ENCODE measurements at regions not wholly inside any gene's neighbourhood (a gene's known extent, or its start where the extent isn't known, plus 50 kb on each side); places are given as distances from the start of the nearest gene placed in this dataset.
A peak's percentile ranks its signal among the peaks of the same experiment; 100 is the strongest.

DNA sequence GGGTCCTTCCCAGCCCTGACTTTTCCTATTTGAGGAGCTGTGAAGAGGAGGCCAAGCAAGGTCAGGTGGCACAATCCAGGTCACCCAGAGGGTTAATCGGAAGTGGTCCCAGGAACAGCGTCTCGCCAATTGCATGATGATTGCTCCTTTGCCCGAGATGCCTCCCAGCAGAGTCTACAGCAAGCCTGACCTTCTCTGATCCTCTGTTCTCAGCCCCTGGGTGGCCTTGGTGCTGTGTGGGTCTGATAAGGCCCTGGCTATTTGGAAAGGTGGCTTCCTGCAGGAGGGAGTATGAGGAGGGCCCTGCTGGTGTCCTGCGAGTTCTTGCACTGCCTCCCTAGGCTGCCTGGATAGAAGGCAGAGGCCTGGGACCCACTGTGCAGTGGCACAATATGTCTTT, 116.2 kb downstream of the FOXD2 start:
- no peak for DNase-seq

DNA sequence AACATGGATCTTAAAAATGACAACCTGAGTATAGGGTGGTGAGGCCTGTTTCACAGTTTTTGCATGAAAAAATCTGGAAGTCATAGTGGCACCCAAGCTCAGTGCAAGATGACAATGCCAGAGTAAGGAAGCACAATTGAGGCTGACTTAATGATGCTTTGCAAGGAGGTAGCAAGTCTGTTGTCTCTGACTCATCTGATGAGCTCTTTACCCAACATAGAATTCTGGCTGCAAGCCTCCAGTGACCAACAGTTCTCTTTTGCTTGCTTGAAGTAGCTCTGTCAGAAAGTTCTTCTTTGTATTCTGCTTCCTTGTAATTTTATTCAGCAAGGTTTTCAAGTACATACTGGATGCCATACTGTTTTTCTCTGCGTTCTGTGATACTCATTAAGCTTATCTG, 117.1 kb downstream of the FOXD2 start:
- DNase-seq: no peak

DNA sequence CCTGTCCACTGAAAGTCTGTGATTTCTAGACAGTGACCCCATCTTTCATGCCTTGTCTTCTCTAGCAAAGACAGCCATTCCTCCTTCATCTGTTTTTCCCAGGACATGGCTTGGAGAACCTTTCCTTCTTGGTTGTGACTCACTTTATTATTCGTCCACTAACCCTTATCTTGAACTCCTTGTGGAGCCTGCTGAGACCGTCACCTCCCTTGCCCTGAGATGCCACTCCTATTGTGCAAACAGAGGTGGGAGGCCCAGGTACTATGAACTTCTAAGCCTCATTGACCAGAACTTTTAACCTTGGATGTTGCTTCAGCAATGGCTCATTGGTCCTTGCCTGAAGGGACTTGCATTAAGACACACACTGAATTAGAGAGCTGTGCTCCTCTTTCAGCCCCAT, 117.5 kb downstream of the FOXD2 start:
- no peak for DNase-seq

DNA sequence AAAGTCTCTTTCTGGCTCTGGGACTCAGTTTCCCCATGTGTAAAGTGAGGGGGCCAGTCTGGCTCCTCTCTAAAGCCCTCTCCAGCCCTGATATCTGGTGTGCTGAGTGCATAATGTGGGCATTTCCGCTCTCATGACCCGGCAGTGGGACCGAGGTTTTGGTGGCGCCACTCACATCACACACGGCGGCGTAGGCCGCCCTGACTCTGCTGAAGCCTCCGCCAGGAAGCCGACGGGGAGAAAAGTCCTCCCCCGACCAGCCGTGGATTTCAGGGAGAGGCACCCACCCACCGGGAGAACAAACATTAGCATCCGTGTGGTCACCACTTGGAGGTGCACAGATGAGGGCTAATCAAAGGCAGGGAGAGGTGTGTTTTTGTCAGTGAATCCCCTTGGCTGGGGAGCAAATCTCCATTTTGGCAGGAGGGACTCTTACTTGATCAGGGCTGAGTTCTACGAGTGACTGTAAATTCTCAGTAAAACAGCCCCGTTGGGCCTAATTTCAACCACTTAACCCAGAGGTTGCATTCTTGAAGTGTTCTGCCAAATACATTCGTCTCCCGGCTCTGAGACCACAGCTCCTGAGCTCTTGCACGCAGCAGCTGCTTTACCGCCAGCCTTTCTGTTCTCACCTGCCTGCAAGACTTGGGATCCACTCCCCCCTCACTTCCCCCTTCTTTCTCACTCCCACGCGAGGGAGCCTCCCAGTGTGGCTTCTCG, 118.2 kb downstream of the FOXD2 start:
- no peak for DNase-seq

DNA sequence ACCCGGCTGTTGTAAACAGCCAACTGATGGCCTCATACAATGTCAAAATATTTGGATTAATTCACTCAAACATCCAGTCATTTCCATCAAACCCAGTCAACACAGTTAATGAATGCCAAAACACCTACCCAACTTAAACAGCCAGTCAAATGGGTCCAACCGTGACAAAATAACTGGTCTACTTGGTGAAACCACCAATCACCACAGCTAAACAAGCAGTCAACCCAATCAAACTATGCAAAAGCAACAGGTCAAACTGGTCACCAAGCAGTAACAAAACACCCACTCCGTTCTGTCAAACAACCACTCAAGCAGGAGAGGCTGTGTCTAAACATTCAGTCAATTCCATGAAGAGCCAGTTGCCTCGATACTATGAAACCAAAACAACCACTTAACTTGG, 119.2 kb downstream of the FOXD2 start:
- no peak for DNase-seq

DNA sequence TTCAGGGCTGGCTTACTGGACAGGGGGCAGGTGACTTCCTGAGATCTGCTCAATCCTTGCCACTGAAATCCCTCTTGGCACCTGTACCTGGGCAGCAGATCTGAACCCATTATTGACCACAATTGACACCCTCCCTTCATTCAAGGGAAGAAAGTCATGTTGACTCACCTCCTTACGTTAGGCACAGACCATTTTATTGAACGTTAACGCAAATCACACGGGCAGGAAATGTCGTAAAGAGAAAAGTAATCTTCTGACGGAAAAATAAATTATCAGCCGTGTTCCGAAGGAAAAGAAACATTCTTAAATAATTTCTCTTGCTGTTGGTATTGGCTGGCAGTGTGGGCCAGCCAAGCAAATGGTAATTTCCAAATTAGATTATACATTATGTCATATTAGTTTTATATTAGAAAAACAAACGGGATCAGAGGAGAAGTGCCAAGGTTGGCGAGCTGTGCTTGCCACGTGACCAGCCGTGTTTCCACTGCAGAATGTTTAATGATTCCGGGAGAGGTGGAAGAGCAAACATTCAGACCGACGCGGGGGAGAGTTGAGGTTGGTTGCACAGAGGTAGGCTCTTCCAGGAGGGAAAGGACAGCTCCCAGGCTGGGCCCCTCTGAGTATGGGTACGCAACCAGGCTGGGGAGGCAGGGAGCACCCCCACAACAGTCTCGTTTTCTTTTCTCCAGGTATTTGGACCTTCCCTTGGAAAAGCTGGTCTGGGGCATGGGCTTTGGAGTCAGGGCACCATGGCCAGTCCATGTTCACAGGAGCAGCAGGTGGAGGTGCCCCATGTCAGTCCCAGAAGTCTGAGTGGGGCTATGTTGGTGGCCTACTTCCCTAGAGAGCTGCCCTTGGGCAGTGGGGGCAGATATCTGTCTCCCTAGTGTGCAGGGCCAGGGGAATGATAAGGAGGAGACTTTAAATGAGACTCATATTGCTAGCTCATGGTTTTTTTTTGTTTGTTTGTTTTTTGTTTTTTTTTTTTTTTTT, 121.1 kb downstream of the FOXD2 start:
- DNase-seq: no peak

DNA sequence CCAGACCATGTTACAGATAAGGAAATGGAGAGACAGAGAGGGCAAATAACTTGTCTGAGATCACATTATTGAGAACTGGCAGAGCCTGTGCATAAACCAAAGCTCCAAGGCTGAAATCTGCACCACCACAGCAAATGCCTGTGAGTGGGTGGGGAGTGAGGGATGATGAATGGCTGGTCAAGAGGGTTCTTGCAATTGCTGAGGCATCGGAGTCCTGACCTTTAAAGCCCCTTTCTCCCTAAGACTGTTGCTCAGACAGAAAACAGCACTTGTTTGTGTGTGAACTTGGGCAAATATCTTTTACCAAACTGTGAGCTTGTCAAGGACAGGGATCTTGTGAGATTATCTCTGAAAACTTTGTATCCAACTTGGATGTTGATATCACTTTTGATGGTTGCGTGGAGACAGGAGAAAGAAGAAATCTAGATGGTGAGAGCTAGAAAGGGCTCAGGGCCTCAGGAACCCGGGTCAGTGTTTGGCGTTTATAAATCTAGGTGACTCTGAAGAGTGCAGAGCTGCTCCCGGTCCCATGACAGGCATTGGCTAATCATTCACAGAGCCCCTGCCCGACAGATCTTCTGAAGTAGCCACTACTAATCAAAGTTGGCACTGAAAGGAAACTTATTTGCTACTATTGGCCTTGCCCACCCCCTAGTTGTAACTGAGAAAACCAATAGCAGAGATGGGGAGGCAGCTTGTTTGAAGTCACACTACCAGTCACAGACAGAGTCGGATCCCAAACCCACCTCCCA, 122.3 kb downstream of the FOXD2 start:
- no peak for DNase-seq

DNA sequence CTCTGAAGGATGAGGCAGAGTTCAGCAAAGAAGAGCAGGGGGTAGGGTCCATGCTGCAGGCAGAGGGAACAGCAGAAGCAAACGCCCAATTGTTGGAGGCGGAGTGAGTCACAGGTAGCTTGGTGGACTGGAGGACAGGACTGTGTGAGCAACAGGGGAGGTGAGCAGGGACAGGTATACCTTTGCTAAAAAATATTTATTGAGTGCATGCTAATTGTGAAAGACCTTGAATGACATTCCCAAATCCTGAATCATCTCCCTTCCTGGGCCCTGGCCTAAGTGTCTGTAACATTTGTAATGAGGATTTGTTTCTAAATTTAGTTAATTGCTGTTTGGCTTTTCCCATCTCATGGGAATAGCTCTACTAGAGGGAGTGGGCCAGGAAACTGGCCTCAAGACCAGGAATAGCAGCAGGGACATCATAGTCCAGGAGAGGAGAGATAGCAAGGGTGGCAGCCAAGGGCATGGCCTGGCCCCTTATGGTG, 123.7 kb downstream of the FOXD2 start:
- no peak for DNase-seq

DNA sequence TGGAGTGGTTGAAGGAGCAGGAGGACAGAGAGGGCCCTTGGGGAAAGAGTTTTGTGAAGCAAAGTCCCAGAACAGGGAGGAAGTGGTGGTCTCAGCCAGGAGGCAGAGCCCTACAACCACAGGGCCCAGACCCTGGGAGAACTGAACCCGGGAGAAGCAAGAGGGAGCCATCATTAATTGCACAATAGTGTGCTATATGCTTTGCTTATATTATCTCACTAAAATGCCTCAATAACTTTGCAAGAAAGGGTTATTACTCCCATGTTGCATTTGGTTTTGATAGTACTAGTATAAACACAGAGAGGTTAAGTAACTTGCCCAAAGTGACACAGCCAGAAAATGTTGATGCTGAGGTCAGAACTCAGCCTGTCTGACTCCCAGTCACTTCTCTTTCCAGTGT, 124.3 kb downstream of the FOXD2 start:
- DNase-seq: no peak

DNA sequence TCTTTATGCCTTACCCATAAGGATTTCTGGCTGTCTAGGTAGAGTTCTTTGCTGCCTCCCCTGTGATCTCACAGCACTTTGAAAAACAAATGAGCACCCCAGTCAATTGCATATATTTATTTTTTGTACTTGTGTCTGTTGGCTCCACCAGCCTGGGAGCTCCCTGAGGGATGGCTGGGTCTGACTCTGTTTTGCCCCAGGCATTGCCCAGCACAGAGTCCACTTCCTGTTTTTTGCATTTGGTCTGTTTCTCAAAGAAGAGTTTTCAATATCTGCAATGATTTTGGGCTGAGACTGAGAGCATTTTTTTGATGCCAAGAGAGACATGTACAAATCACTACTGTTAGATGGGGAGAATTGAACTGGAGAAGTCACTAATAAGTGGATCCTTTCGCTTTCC, 125.0 kb downstream of the FOXD2 start:
- no peak for DNase-seq

DNA sequence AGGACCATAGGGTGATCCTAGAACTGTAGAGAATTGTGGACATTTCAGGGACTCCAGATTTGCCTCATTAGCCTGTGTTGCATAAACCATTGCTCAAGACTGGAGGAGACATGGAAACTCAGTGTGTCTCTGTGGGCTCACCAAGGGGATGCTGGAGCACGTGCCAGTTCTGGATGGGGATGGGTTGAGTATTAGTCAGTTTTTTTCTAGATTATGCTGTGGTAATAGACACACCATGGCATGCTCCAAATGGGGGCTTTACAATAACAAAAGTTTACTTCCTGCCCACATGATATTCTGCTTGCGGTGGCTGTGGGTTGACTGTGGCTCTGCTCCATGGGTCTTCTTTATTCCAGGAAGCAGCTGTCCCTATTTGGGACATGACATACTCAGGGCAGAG, 125.4 kb downstream of the FOXD2 start:
- DNase-seq: no peak

DNA sequence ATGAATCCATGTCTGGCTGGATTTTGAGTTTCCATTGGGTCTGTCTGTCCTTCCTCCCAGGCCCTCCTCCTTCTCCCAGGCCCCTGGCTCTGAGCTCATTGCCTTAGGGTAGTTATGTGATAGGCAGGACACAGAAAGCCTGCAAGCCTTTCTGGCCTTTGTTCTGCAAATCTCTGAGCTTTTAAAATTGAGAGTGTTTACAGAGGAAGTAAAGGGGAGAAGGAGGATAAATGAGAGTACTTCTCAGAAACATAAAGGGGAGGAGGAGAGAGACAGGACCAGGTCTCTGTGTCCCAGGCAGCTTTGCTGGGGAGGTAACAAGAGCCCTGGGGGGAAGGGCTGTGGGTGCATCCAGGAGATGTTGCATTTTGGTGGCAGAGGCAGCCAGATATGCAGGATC, 126.7 kb downstream of the FOXD2 start:
- no peak for DNase-seq

DNA sequence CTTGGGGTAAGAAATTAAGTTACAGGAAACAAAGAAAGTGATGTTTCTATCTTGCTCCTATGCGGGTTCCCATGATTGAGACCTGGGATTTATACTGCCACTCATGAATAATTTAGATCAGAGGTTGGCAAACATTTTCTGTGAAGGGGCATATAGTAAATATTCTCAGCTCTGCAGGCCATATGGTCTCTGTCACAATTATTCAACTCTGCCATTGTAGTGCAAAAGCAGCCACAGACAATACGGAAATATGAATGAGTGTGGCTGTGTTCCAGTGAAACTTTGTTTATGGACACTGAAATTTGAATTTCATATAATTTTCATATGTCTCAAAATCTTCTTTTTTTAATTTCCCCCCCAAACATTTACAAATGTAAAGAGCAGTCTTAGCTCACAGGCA, 127.2 kb downstream of the FOXD2 start:
- DNase-seq: no peak

DNA sequence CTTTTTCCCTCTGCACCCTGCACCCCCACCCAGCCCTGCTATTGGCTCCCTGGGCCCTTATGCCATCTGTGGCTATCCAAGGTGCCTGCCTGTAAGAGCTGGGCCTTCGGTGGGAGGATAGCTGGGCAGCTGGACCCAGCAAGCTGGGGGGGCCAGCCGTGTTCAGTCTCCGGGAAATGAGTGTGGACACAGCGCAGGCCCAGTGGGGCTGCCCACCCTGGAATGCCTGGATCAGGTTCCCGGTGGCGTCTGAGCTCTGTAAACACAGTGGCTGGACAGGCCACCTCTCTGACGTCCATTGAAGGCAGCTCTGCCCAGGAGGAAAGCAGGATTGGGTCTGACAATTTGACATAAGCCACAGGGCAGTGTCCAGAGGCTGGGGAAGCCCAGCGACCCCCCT, 127.8 kb downstream of the FOXD2 start:
- no peak for DNase-seq

DNA sequence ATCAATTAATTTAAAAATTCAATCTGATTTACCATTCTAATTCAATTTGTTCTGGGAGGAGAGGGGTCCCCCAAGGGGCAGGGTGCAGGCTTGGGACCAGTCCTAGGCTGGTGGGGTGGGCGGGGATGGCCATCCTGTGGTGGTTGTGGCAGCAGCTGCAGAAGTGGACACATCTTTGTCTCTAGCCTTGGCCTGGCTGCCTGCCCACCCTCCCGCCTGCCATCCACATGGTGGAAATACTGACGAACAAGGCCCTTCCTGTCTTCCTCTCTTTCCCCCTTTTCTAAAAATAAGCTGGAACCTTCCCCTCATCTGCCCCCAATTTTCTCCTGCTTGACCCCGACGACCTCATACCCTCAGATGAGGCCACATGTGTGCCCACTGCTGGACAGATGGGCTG, 130.9 kb downstream of the FOXD2 start:
- DNase-seq: no peak

DNA sequence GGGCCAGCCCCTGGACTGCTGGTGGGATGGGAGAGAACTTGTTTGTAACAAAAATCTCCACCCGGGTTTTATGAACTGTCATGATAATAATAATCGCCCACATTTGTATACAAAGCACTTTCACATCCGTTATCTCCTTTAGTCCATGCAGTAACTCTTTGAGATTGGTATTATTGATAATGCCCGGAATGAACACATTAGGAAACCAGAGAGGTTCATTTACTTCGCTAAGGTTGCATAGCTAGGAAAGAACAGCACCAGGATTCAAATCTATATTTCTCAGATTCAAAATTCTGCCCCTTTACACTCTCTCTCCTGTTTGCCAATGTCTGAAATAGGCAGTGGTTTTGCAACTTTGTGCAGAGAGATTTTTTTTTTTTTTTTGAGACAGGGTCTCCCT, 131.4 kb downstream of the FOXD2 start:
- no peak for DNase-seq

DNA sequence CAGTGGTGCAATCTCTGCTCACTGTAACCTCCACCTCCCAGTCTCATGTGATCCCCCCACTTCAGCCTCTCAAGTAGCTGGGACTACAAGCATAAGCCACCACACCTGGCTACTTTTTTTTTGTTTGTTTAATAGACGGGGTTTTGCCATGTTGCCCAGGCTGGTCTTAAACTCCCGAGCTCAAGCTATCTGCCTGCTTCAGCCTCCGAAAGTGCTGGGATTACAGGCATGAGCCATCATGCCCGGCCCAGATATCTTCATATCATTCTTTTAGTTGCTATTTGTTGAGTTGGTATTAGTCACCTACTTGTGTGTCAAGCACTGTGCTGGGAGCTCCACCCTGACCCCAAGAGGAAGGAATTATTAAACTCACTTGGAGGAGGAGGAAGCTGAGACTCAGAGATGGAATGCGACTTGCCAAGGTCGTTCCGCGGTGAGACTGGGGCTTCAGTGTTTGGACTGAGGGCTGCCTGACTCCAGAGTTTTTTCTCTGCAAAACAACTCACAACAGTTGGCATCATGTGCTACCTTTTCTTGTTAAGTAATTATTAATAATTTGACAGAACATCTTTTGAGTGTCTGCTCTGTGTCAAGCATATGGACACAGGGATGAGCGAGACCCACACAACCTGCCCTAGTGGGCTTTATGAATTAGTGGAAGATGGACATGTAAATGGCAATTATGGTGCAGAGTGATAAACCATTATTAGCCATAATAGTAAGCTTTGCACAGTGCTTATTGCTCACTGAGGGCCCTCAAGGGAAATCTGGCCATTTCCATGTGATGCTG, 132.0 kb downstream of the FOXD2 start:
- peak; percentile 61 to 65 for DNase-seq

DNA sequence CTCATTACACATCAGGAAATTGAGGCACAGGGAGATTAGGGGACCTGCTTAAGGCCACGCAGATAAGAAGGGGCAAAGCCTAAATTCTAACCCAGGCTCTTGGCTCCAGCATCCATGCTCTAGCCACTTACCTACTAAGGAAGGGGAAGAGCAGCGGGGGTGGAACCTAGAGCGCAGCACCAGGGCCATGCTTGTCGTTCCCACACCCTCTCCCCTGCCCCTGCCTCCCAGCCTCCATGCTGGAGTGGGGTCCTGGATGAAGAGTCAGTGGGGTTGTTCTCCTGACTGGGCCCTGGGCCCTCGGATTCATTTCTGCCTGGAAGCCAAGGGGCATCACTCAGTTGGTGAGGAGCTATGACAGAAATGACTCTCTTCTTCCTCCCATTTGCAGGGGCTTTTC, 133.3 kb downstream of the FOXD2 start:
- DNase-seq: no peak

DNA sequence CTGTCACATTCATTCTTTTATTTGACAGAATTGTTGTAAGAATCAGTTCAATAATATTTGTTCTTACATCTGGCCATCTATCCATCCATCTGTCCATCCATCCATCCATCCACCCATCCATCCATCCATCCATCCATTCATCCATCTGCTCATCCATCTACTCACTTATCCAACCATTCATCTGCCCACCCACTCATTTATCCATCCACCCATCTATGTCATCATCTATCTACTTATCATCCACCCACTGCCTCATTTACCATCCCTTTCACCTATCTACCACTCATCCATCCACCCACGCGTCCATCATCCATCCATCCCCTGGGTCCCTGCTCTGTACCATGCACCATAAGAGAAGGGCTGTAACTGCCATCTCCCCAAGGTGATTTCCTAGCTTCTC, 134.1 kb downstream of the FOXD2 start:
- no peak for DNase-seq

DNA sequence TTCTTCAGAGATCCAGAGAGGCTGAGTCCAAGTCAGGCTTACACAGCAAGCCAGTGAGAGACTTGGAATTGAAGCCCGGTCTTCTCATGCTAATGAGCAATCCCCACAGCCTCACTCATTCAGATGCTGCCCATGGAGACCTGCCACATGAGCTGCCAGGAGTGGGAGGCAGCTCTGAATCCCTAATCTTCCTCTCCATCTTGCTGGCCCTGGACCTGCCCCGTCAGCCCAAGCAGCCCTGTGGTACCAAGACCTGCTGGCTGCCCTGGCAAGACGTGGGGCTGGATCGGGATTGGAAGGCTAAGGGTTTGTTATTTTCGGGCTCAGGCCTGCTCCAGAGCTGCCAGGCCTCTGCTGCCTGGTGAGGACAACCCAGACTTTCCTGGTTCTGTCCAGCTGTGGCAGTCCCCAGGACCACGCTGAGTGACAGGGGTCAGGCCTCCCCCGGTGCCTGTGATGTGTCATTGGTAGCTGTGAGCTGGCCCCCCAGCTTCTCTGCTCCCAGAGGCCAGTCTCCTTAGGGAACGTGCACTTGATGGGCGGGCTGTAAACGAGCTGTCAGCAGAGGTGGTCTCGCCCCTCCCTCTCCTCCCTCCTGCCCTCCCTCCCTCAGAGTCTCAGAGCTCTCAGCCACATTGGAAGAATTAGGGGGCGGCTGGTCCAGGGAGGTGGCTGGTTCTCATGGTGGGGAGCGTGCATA, 135.0 kb downstream of the FOXD2 start:
- DNase-seq: no peak
